DND-41 (cell line): ENCODE measurements at regions not wholly inside any gene's neighbourhood (a gene's known extent, or its start where the extent isn't known, plus 50 kb on each side); places are given as distances from the start of the nearest gene placed in this dataset.

Source experiments
- CTCF ChIP-seq: IDR thresholded peaks from 2 replicates; pipeline ENCODE4 v1.5.1; 2012; ENCODE audit warnings: borderline replicate concordance, low read length, moderate library complexity, mild to moderate bottlenecking; ENCODE audit not compliant: poor library complexity, severe bottlenecking; ENCODE audit errors: extremely low read depth
- EZH2 ChIP-seq: IDR thresholded peaks from 3 replicates; pipeline ENCODE4 v1.6.1; 2012; ENCODE audit warnings: borderline replicate concordance, low read depth, mild to moderate bottlenecking, moderate library complexity, low read length, inconsistent platforms; ENCODE audit not compliant: severe bottlenecking

GRCh38 chr13:69551193-69551592 is 556.4 kb upstream of the ATXN8OS start:
- no peak for TF ChIP-seq CTCF
- no peak for TF ChIP-seq EZH2
